K562 (cell line): ENCODE measurements at regions not wholly inside any gene's neighbourhood (a gene's known extent, or its start where the extent isn't known, plus 50 kb on each side); places are given as distances from the start of the nearest gene placed in this dataset.

ENCODE experiments used
- MCM3 ChIP-seq: fragments of 450-650 bp; IDR thresholded peaks from 2 replicates; pipeline ENCODE4 v1.6.1; 2016
- NEUROD1 ChIP-seq: fragments of 150-350 bp; IDR thresholded peaks from 2 replicates; pipeline ENCODE4 v1.6.1; 2014; ENCODE audit warnings: borderline replicate concordance, low read length, low read depth; ENCODE audit not compliant: partially characterized antibody
- NR2C2 ChIP-seq, 2 experiments: fragments of 200-800 bp in 1 of 2; sonication (Bioruptor generic) in 1 of 2; sonication (generic) in 1 of 2; formaldehyde crosslinking in 1 of 2; IDR thresholded peaks; 2 replicates each; pipeline versions ENCODE4 v1.6.1 to v1.8.0; 2016 to 2022; ENCODE audit warnings: mild to moderate bottlenecking in 1 of 2, missing compliant biosample characterization in 1 of 2, missing genetic modification characterization in 1 of 2, missing genetic modification reagents in 1 of 2
- SMARCE1 ChIP-seq: fragments of 450-650 bp; IDR thresholded peaks from 2 replicates; pipeline ENCODE4 v1.7.1; 2016; ENCODE audit warnings: mild to moderate bottlenecking
- TEAD1 ChIP-seq, 2 experiments: fragments of 450-650 bp in 1 of 2; sonication (generic) in 1 of 2; formaldehyde crosslinking; IDR thresholded peaks; 2 replicates each; pipeline versions ENCODE4 v1.4.0 to v1.8.0; 2020 to 2022; ENCODE audit warnings: mild to moderate bottlenecking in 2 of 2, missing genetic modification reagents in 1 of 2
- TF ChIP-seq, protein P1 (sequence below): fragments of 450-650 bp; IDR thresholded peaks from 2 replicates; pipeline ENCODE4 v1.6.1; 2016; ENCODE audit warnings: low read depth
- TF ChIP-seq, protein P2 (sequence below): conservative IDR thresholded peaks from 2 replicates; pipeline ENCODE4 v1.6.1; 2011; ENCODE audit warnings: low read depth, mild to moderate bottlenecking, low read length; ENCODE audit not compliant: control insufficient read depth

DNA sequence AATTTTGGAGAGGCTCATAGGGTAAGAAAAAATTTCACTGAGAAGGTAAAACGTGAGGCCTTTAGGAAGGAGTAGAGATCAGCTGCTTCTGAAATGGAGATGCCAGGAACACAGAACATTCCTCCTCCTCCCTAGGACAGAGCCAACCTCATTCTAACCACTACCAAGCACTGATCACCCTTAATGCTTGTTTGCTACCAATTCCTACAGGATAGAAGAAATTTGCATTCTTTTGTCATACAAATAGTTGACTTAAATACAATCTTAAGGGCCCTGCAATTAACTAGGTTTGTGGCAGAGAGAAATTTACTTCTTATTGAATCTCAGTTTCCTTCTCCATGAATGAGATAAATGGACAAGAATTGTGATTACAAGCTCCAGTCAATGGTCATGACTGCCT, 780.2 kb upstream of the WWC1 start (continued):
- TF ChIP-seq, protein P1, sequence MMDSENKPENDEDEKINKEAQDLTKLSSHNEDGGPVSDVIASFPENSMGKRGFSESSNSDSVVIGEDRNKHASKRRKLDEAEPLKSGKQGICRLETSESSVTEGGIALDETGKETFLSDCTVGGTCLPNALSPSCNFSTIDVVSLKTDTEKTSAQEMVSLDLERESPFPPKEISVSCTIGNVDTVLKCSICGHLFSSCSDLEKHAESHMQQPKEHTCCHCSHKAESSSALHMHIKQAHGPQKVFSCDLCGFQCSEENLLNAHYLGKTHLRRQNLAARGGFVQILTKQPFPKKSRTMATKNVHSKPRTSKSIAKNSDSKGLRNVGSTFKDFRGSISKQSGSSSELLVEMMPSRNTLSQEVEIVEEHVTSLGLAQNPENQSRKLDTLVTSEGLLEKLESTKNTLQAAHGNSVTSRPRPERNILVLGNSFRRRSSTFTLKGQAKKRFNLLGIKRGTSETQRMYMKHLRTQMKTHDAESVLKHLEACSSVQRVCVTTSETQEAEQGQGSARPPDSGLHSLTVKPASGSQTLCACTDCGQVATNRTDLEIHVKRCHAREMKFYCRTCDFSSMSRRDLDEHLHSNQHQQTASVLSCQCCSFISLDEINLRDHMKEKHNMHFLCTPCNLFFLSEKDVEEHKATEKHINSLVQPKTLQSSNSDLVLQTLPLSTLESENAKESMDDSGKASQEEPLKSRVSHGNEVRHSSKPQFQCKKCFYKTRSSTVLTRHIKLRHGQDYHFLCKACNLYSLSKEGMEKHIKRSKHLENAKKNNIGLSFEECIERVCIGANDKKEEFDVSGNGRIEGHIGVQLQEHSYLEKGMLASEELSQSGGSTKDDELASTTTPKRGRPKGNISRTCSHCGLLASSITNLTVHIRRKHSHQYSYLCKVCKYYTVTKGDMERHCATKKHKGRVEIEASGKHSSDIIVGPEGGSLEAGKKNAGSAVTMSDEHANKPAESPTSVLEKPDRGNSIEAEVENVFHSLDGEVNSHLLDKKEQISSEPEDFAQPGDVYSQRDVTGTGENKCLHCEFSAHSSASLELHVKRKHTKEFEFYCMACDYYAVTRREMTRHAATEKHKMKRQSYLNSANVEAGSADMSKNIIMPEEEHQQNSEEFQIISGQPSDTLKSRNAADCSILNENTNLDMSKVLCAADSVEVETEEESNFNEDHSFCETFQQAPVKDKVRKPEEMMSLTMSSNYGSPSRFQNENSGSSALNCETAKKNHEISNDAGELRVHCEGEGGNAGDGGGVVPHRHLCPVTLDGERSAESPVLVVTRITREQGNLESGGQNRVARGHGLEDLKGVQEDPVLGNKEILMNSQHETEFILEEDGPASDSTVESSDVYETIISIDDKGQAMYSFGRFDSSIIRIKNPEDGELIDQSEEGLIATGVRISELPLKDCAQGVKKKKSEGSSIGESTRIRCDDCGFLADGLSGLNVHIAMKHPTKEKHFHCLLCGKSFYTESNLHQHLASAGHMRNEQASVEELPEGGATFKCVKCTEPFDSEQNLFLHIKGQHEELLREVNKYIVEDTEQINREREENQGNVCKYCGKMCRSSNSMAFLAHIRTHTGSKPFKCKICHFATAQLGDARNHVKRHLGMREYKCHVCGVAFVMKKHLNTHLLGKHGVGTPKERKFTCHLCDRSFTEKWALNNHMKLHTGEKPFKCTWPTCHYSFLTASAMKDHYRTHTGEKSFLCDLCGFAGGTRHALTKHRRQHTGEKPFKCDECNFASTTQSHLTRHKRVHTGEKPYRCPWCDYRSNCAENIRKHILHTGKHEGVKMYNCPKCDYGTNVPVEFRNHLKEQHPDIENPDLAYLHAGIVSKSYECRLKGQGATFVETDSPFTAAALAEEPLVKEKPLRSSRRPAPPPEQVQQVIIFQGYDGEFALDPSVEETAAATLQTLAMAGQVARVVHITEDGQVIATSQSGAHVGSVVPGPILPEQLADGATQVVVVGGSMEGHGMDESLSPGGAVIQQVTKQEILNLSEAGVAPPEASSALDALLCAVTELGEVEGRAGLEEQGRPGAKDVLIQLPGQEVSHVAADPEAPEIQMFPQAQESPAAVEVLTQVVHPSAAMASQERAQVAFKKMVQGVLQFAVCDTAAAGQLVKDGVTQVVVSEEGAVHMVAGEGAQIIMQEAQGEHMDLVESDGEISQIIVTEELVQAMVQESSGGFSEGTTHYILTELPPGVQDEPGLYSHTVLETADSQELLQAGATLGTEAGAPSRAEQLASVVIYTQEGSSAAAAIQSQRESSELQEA, result no peak
- no peak for TF ChIP-seq MCM3
- TF ChIP-seq NR2C2 (CRISPR knock-in tag; IDR thresholded peaks at IDR 0.05), result no peak
- no peak for TF ChIP-seq NR2C2 (tag; IDR thresholded peaks at IDR 0.05)
- TF ChIP-seq TEAD1 (CRISPR knock-in tag; IDR thresholded peaks at IDR 0.05), result no peak
- no peak for TF ChIP-seq NEUROD1
- TF ChIP-seq, protein P2, sequence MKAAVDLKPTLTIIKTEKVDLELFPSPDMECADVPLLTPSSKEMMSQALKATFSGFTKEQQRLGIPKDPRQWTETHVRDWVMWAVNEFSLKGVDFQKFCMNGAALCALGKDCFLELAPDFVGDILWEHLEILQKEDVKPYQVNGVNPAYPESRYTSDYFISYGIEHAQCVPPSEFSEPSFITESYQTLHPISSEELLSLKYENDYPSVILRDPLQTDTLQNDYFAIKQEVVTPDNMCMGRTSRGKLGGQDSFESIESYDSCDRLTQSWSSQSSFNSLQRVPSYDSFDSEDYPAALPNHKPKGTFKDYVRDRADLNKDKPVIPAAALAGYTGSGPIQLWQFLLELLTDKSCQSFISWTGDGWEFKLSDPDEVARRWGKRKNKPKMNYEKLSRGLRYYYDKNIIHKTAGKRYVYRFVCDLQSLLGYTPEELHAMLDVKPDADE, result no peak
- TF ChIP-seq SMARCE1, result no peak
